Calu3 (cell line): ENCODE measurements at regions not wholly inside any gene's neighbourhood (a gene's known extent, or its start where the extent isn't known, plus 50 kb on each side); places are given as distances from the start of the nearest gene placed in this dataset.
"Not testable (repeated sequence)": the region's sequence is repeated elsewhere in the genome, so short reads cannot be mapped to it uniquely, and the experiment has no call there.

Source experiments
- BruUV-seq: library from RNA; stranded (reverse); fragments of 400-500 nt; replicated peaks from 2 replicates; lab custom pipeline; 2021; lab: Mats Ljungman, UMichigan
- CTCF ChIA-PET: fragments of 300-600 bp; sonication (Branson Sonifier 250); formaldehyde crosslinking; loops from one replicate; lab custom pipeline; 2022; ENCODE audit warnings: antibody characterized with exemption; lab: Charles Lee
- DNase-seq: peaks from one replicate; pipeline ENCODE4 v3.0.0; 2022
- H3K27ac Mint-ChIP-seq: one replicate; pipeline ENCODE4 v1.8.0; 2022; ENCODE audit warnings: mixed read lengths; ENCODE audit not compliant: unreplicated experiment
- H3K27me3 Mint-ChIP-seq: one replicate; pipeline ENCODE4 v1.8.0; 2022; ENCODE audit warnings: mixed read lengths; ENCODE audit not compliant: unreplicated experiment
- H3K36me3 Mint-ChIP-seq: one replicate; pipeline ENCODE4 v1.8.0; 2022; ENCODE audit warnings: mild to moderate bottlenecking, moderate library complexity, mixed read lengths; ENCODE audit not compliant: insufficient read depth, unreplicated experiment
- H3K4me1 Mint-ChIP-seq: one replicate; pipeline ENCODE4 v1.8.0; 2022; ENCODE audit warnings: mild to moderate bottlenecking, low read depth, mixed read lengths; ENCODE audit not compliant: unreplicated experiment
- H3K4me3 Mint-ChIP-seq: one replicate; pipeline ENCODE4 v1.8.0; 2022; ENCODE audit warnings: mild to moderate bottlenecking, low read depth, moderate library complexity, mixed read lengths; ENCODE audit not compliant: unreplicated experiment
- H3K9me3 Mint-ChIP-seq: one replicate; pipeline ENCODE4 v1.8.0; 2022; ENCODE audit warnings: low read depth, mixed read lengths; ENCODE audit not compliant: unreplicated experiment
- intact Hi-C: fragments of 100-400 bp; cut with micrococcal nuclease; formaldehyde crosslinking; loops from one replicate; pipeline ENCODE4 v1.10.0; 2022; ENCODE audit not compliant: unreplicated experiment
- TF ChIP-seq, protein P1 (sequence below): fragments of 200-600 bp; IDR thresholded peaks from one replicate; pipeline ENCODE4 v1.8.0; 2022; ENCODE audit warnings: antibody characterized with exemption; ENCODE audit not compliant: unreplicated experiment

DNA sequence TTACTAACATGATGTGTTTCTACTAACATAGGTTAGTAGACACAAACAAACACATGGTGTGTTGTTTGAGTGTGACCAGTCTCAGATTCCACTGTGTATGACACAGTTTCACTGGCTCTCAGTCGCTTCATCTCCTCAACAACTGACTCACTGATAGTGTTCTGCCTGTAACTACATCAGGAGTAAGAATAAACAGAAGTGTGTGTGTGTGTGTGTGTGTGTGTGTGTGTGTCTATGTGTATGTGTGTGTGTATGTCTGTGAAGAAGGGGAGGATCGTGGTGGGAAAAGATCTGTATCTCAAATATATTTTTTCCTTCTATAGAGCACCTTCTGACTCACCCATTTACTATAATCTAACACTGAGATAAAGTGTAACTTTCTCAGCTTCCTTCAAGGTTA is 391.0 kb downstream of the PTPRC start:
- DNase-seq = no peak
- CTCF ChIA-PET = interaction anchor here (0.7 to 1.1 kb wide), 3 partner anchors 12 to 106 kb away, joined by 3 read pairs; no protein-coding TSS in a partner anchor
- Mint-ChIP-seq H3K36me3 (no peaks in the 10 kb centered on the region), H3K27me3 (no peaks in the 10 kb centered on the region), H3K4me1 (peaks cover 5% of the 10 kb centered on the region), H3K27ac (no peak overlapping the region), H3K9me3 (no peaks in the 10 kb centered on the region), H3K4me3 (no peak overlapping the region)
- intact Hi-C loops = no loop called here
- BruUV-seq = no TSS peak
- TF ChIP-seq, protein P1, sequence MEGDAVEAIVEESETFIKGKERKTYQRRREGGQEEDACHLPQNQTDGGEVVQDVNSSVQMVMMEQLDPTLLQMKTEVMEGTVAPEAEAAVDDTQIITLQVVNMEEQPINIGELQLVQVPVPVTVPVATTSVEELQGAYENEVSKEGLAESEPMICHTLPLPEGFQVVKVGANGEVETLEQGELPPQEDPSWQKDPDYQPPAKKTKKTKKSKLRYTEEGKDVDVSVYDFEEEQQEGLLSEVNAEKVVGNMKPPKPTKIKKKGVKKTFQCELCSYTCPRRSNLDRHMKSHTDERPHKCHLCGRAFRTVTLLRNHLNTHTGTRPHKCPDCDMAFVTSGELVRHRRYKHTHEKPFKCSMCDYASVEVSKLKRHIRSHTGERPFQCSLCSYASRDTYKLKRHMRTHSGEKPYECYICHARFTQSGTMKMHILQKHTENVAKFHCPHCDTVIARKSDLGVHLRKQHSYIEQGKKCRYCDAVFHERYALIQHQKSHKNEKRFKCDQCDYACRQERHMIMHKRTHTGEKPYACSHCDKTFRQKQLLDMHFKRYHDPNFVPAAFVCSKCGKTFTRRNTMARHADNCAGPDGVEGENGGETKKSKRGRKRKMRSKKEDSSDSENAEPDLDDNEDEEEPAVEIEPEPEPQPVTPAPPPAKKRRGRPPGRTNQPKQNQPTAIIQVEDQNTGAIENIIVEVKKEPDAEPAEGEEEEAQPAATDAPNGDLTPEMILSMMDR = no peak

DNA sequence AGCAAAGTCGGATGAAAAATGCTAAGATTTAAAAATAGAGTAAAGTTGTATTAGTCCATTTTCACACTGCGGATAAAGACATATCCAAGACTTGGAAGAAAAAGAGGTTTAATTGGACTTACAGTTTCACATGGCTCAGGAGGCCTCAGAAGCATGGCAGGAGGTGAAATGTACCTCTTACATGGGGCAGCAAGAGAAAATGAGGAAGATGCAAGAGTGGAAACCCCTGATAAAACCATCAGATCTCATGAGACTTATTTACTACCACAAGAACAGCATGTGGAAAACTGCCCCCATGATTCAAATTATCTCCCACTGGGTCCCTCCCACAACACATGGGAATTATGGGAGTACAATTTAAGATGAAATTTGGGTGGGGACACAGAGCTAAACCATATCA is 391.7 kb downstream of the PTPRC start:
- CTCF ChIA-PET = not testable (repeated sequence)

DNA sequence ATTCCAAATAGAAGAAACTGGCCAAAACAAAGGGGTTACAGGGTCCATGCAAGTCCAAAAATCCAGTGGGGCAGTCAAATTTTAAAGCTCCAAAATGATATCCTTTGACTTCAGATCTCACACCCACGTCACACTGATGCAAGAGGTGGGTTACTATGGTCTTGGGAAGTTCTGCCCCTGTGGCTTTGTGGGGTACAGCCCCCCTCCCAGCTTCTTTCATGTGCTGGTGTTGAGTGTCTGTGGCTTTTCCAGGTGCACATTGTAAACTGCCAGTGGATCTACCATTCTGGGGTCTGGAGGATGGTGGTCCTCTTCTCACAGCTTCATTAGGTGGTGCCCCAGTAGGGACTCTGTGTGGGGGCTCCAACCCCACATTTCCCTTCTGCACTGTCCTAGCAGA is 392.3 kb downstream of the PTPRC start:
- CTCF ChIA-PET, H3K27ac Mint-ChIP-seq, intact Hi-C loops, BruUV-seq, H3K4me3 Mint-ChIP-seq, DNase-seq, H3K36me3 Mint-ChIP-seq, H3K27me3 Mint-ChIP-seq, H3K4me1 Mint-ChIP-seq, H3K9me3 Mint-ChIP-seq: not testable (repeated sequence)

More for the DNA sequence above, 391.7 kb downstream of the PTPRC start:
- H3K9me3 Mint-ChIP-seq, BruUV-seq, H3K36me3 Mint-ChIP-seq, H3K27me3 Mint-ChIP-seq, H3K27ac Mint-ChIP-seq, intact Hi-C loops, H3K4me3 Mint-ChIP-seq, H3K4me1 Mint-ChIP-seq, DNase-seq: not testable (repeated sequence)

DNA sequence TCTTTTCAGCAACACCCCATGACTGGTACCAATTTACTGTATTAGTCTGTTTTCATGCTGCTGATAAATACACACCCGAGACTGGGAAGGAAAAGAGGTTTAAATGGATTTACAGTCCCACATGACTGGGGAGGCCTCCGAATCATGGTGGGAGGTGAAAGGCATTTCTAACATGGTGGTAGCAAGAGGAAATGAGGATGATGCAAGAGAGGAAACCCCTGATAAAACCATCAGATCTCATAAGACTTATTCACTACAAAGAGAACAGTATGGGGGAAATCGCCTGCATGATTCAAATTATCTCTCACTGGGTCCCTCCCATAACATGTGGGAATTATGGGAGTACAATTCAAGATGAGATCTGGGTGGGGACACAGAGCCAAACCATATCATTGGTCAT is 393.6 kb downstream of the PTPRC start:
- H3K27ac Mint-ChIP-seq, DNase-seq, intact Hi-C loops, H3K4me1 Mint-ChIP-seq, H3K27me3 Mint-ChIP-seq, H3K36me3 Mint-ChIP-seq, H3K4me3 Mint-ChIP-seq, CTCF ChIA-PET, H3K9me3 Mint-ChIP-seq, BruUV-seq: not testable (repeated sequence)

DNA sequence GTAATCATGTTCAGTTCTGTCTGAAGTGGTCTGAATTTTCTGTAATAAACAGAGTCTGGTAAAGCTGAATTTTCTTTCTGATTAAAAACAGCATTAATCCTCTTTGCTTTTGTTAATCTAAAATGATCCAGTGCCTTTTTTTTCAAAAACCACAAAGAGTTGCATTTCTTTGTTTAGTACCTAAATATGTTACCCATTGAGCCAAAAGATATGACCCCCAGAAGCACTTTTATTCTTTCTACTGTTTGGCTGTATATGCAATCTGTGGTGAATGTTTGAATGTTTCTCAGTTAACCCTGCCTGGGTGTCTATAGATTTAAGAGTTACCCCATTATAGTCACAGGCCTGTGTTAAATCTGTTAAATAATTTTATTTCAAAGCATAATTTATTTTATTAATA is 394.8 kb downstream of the PTPRC start:
- no peak overlapping the region for H3K4me3 Mint-ChIP-seq
- TF ChIP-seq, protein P1 = no peak
- intact Hi-C loops = no loop called here
- CTCF ChIA-PET = no interaction called here
- DNase-seq = no peak
- no peak overlapping the region for H3K27ac Mint-ChIP-seq
- no peaks in the 10 kb centered on the region for H3K9me3 Mint-ChIP-seq
- no TSS peak for BruUV-seq
- no peaks in the 10 kb centered on the region for H3K36me3 Mint-ChIP-seq
- no peaks in the 10 kb centered on the region for H3K4me1 Mint-ChIP-seq
- no peaks in the 10 kb centered on the region for H3K27me3 Mint-ChIP-seq

DNA sequence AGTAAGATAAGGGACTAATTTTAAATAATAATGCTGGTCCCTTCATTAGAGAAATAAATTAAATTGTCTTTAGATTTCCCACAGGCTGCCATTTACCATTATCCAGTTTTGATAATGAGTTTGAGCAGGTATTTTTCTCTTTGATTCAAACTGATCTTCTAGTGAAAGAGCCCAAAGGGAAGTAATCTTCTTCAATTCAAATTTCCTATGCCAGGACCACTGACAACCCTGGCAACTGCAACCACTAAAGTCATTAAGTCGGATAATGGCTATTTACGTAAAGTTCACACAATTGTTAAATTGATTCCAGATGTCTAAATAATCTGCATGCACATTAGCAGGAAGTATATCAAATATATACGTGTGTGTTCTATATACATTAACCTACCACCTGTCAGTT is 399.3 kb downstream of the PTPRC start:
- CTCF ChIA-PET = no interaction called here
- DNase-seq = no peak
- Mint-ChIP-seq H3K27me3 (no peaks in the 10 kb centered on the region), H3K36me3 (no peaks in the 10 kb centered on the region), H3K4me1 (peaks cover 5% of the 10 kb centered on the region), H3K4me3 (no peak overlapping the region), H3K27ac (no peak overlapping the region), H3K9me3 (no peaks in the 10 kb centered on the region)
- TF ChIP-seq, protein P1 = no peak
- intact Hi-C loops = no loop called here
- BruUV-seq = no TSS peak
